Liver (tissue), 8 donors: ENCODE measurements at regions not wholly inside any gene's neighbourhood (a gene's known extent, or its start where the extent isn't known, plus 50 kb on each side); places are given as distances from the start of the nearest gene placed in this dataset.

Experiments used
- DNase-seq: peaks from one replicate; pipeline ENCODE4 v3.0.0-alpha.2; 2017; ENCODE audit warnings: low spot score
- H3K27ac ChIP-seq, 2 donors: one replicate each; pipeline ENCODE4 v1.7.0; 2013; ENCODE audit warnings: inconsistent platforms in 2 of 2, low read length in 2 of 2, control low read depth in 1 of 2, low read depth in 1 of 2, mild to moderate bottlenecking in 1 of 2
- H3K27me3 ChIP-seq, 4 donors: one replicate each; pipeline versions ENCODE4 v1.6.1 to v1.7.0; 2013; ENCODE audit warnings: low read length in 3 of 4, inconsistent platforms in 1 of 4, mild to moderate bottlenecking in 1 of 4, moderate library complexity in 1 of 4; ENCODE audit not compliant: control insufficient read depth in 4 of 4, insufficient read depth in 4 of 4
- H3K36me3 ChIP-seq, 4 donors: one replicate each; pipeline versions ENCODE4 v1.6.1 to v1.7.0; 2013; ENCODE audit warnings: low read length in 3 of 4, mild to moderate bottlenecking in 3 of 4, low read depth in 1 of 4, moderate library complexity in 1 of 4; ENCODE audit not compliant: control insufficient read depth in 4 of 4, insufficient read depth in 3 of 4
- H3K4me1 ChIP-seq, 4 donors: one replicate each; pipeline versions ENCODE4 v1.6.1 to v1.7.0; 2013; ENCODE audit warnings: low read length in 3 of 4, mild to moderate bottlenecking in 3 of 4, moderate library complexity in 1 of 4; ENCODE audit not compliant: control insufficient read depth in 4 of 4, insufficient read depth in 4 of 4
- H3K4me3 ChIP-seq, 3 donors: one replicate each; pipeline versions ENCODE4 v1.6.1 to v1.7.0; 2013; ENCODE audit warnings: low read length in 3 of 3, control low read depth in 1 of 3, low read depth in 1 of 3, mild to moderate bottlenecking in 1 of 3
- H3K9ac ChIP-seq, 2 donors: one replicate each; pipeline ENCODE4 v1.7.0; 2013; ENCODE audit warnings: low read length in 2 of 2, mild to moderate bottlenecking in 2 of 2, moderate library complexity in 2 of 2, control low read depth in 1 of 2, low read depth in 1 of 2
- H3K9me3 ChIP-seq, 4 donors: one replicate each; pipeline versions ENCODE4 v1.6.1 to v1.7.0; 2013; ENCODE audit warnings: low read length in 3 of 4; ENCODE audit not compliant: control insufficient read depth in 4 of 4
- ATF3 ChIP-seq: IDR thresholded peaks from 2 replicates; pipeline ENCODE4 v1.6.1; 2016; ENCODE audit warnings: antibody characterized with exemption
- CTCF ChIP-seq: fragments of 150-350 bp; IDR thresholded peaks from 2 replicates; pipeline ENCODE4 v1.5.1; 2017; ENCODE audit warnings: improper control_type of control experiment, low read depth, low read length; ENCODE audit not compliant: missing input control
- EGR1 ChIP-seq, 2 donors: IDR thresholded peaks; 2 replicates each; pipeline ENCODE4 v1.6.1; 2016 to 2018; ENCODE audit warnings: antibody characterized with exemption in 2 of 2, low read depth in 2 of 2
- FOXA1 ChIP-seq: IDR thresholded peaks from 2 replicates; pipeline ENCODE4 v1.6.1; 2016; ENCODE audit warnings: antibody characterized with exemption
- FOXA2 ChIP-seq: IDR thresholded peaks from 2 replicates; pipeline ENCODE4 v1.6.1; 2016; ENCODE audit warnings: antibody characterized with exemption
- GABPA ChIP-seq, 2 donors: IDR thresholded peaks in 1 of 2; conservative IDR thresholded peaks in 1 of 2; 2 replicates each; pipeline ENCODE4 v1.6.1; 2016; ENCODE audit warnings: antibody characterized with exemption in 2 of 2, mild to moderate bottlenecking in 1 of 2, moderate library complexity in 1 of 2
- HNF4A ChIP-seq, 2 donors: conservative IDR thresholded peaks; 2 replicates each; pipeline ENCODE4 v1.6.1; 2016; ENCODE audit warnings: antibody characterized with exemption in 2 of 2, mild to moderate bottlenecking in 2 of 2
- HNF4G ChIP-seq: IDR thresholded peaks from 2 replicates; pipeline ENCODE4 v1.6.1; 2016; ENCODE audit warnings: antibody characterized with exemption
- JUND ChIP-seq, 2 donors: IDR thresholded peaks; 2 replicates each; pipeline ENCODE4 v1.6.1; 2016; ENCODE audit warnings: antibody characterized with exemption in 2 of 2
- MAX ChIP-seq: IDR thresholded peaks from 2 replicates; pipeline ENCODE4 v1.6.1; 2016; ENCODE audit warnings: antibody characterized with exemption
- NR2F2 ChIP-seq: IDR thresholded peaks from 2 replicates; pipeline ENCODE4 v1.6.1; 2016; ENCODE audit warnings: antibody characterized with exemption
- RAD21 ChIP-seq, 2 donors: IDR thresholded peaks; 2 replicates each; pipeline ENCODE4 v1.6.1; 2016; ENCODE audit warnings: antibody characterized with exemption in 2 of 2, mild to moderate bottlenecking in 2 of 2
- REST ChIP-seq: IDR thresholded peaks from 2 replicates; pipeline ENCODE4 v1.6.1; 2016; ENCODE audit warnings: antibody characterized with exemption, mild to moderate bottlenecking
- RXRA ChIP-seq, 2 donors: IDR thresholded peaks; 2 replicates each; pipeline ENCODE4 v1.6.1; 2017 to 2018; ENCODE audit warnings: antibody characterized with exemption in 2 of 2, mild to moderate bottlenecking in 1 of 2
- SP1 ChIP-seq: IDR thresholded peaks from 2 replicates; pipeline ENCODE4 v1.6.1; 2018; ENCODE audit warnings: antibody characterized with exemption, mild to moderate bottlenecking
- TAF1 ChIP-seq: conservative IDR thresholded peaks from 2 replicates; pipeline ENCODE4 v1.6.1; 2016; ENCODE audit warnings: antibody characterized with exemption, mild to moderate bottlenecking
- YY1 ChIP-seq: IDR thresholded peaks from 2 replicates; pipeline ENCODE4 v1.6.1; 2016; ENCODE audit warnings: antibody characterized with exemption, mild to moderate bottlenecking
- ZBTB33 ChIP-seq: IDR thresholded peaks from 2 replicates; pipeline ENCODE4 v1.6.1; 2016; ENCODE audit warnings: antibody characterized with exemption
- WGBS: extraction: QIAGEN DNeasy Blood & Tissue Kit; methylation state at CpG from one replicate; pipeline ENCODE4 v1.1.7; 2013; 5-methylcytosine and 5-hydroxymethylcytosine counted together
- donor health status: healthy.
- donor health status: healthy.
- donor health status: healthy.
- donor health status: healthy.
- donor health status: healthy.

- H3K4me1 ChIP-seq, result no peaks in the 10 kb centered on the region
- DNase-seq, result no peak
- H3K27me3 ChIP-seq, result no peaks in the 10 kb centered on the region
- H3K36me3 ChIP-seq, result no peaks in the 10 kb centered on the region
- H3K9ac ChIP-seq, result no peak overlapping the region
- H3K9me3 ChIP-seq, result no peaks in the 10 kb centered on the region
- no peak for TF ChIP-seq GABPA (IDR thresholded peaks at IDR 0.05 in 1 of 2, conservative IDR thresholded peaks at IDR 0.05 in 1 of 2)
- TF ChIP-seq FOXA2, result no peak
- no peak for TF ChIP-seq EGR1 (IDR thresholded peaks at IDR 0.05; ENCODE audit: low read depth in 2 of 2)
- no peak for TF ChIP-seq ATF3
- no peak overlapping the region for H3K27ac ChIP-seq
- no peak overlapping the region for H3K4me3 ChIP-seq
- WGBS, result 71% methylated on average over 3 of the region's 3 CpGs
These were observed 68.7 kb downstream of the BHLHE40 start for GRCh38 chr3:5047764-5048419.

GRCh38 chr3:5051772-5052171, 70.3 kb upstream of the ARL8B start:
- no peak for DNase-seq
- no peak overlapping the region for H3K9ac ChIP-seq
- no peaks in the 10 kb centered on the region for H3K36me3 ChIP-seq
- no peak overlapping the region for H3K4me3 ChIP-seq
- H3K27ac ChIP-seq, result no peak overlapping the region
- WGBS, result 74% methylated on average over 3 of the region's 3 CpGs
- TF ChIP-seq ZBTB33 (no peak), ATF3 (no peak), TAF1 (no peak), YY1 (no peak), FOXA2 (no peak), HNF4G (no peak), RAD21 (IDR thresholded peaks at IDR 0.05) (no peak), HNF4A (conservative IDR thresholded peaks at IDR 0.05) (no peak), FOXA1 (no peak), JUND (IDR thresholded peaks at IDR 0.05) (no peak), RXRA (IDR thresholded peaks at IDR 0.05) (no peak), NR2F2 (no peak), GABPA (IDR thresholded peaks at IDR 0.05 in 1 of 2, conservative IDR thresholded peaks at IDR 0.05 in 1 of 2) (no peak), SP1 (no peak), CTCF (no peak), EGR1 (IDR thresholded peaks at IDR 0.05; ENCODE audit: low read depth in 2 of 2) (no peak), MAX (no peak), REST (no peak)
- H3K9me3 ChIP-seq, result no peaks in the 10 kb centered on the region
- no peaks in the 10 kb centered on the region for H3K27me3 ChIP-seq
- no peaks in the 10 kb centered on the region for H3K4me1 ChIP-seq
